B cell (primary cell): ENCODE measurements at regions not wholly inside any gene's neighbourhood (a gene's known extent, or its start where the extent isn't known, plus 50 kb on each side); places are given as distances from the start of the nearest gene placed in this dataset.

ENCODE experiments used
- CTCF ChIP-seq: fragments of 200-600 bp; IDR thresholded peaks from one replicate; pipeline ENCODE4 v1.8.0; 2022; ENCODE audit warnings: antibody characterized with exemption, mild to moderate bottlenecking
- EZH2 ChIP-seq: IDR thresholded peaks from 2 replicates; pipeline ENCODE4 v1.6.1; 2012; ENCODE audit warnings: borderline replicate concordance, low read depth, mild to moderate bottlenecking, moderate library complexity, low read length; ENCODE audit not compliant: insufficient read depth, poor library complexity, severe bottlenecking

- TF ChIP-seq CTCF (no peak), EZH2 (no peak)
Observed at GRCh38 chr6:82492134-82492533, 128.5 kb downstream of the TPBG start.
